H1 (cell line): ENCODE measurements at regions not wholly inside any gene's neighbourhood (a gene's known extent, or its start where the extent isn't known, plus 50 kb on each side); places are given as distances from the start of the nearest gene placed in this dataset.

Source experiments
- CTCF ChIA-PET: fragments of 300-600 bp; sonication (Branson Sonifier 250); formaldehyde crosslinking; loops from one replicate; lab custom pipeline; 2021; ENCODE audit not compliant: partially characterized antibody; lab: Charles Lee
- POLR2A ChIA-PET: fragments of 300-600 bp; sonication (Branson Sonifier 250); formaldehyde crosslinking; loops from one replicate; lab custom pipeline; 2021; ENCODE audit warnings: inconsistent platforms; ENCODE audit not compliant: partially characterized antibody; lab: Charles Lee
- DNase-seq, 2 experiments: peaks; one replicate each; pipeline versions ENCODE4 v3.0.0 to v3.0.0-alpha.2; 2010 to 2022; ENCODE audit warnings: low spot score in 2 of 2, low read depth in 1 of 2, mixed read lengths in 1 of 2
- FAIRE-seq: peaks from 2 replicates; lab custom pipeline; 2011; peaks lifted over from hg19 to GRCh38; lab: Jason Lieb, UNC
- H2AFZ ChIP-seq: 2 replicates; pipeline ENCODE4 v1.8.1; 2012; ENCODE audit warnings: low read length, inconsistent platforms
- H2AK5ac ChIP-seq: 2 replicates; pipeline ENCODE4 v1.6.1; 2013; ENCODE audit warnings: low read depth, low read length
- H2BK120ac ChIP-seq: replicated peaks from 2 replicates; pipeline ENCODE3; 2013; ENCODE audit warnings: low read depth, low read length, inconsistent platforms
- H2BK12ac ChIP-seq: 2 replicates; pipeline ENCODE4 v1.6.1; 2013; ENCODE audit warnings: low read depth, low read length
- H2BK15ac ChIP-seq: 2 replicates; pipeline ENCODE4 v1.6.1; 2013; ENCODE audit warnings: low read length
- H2BK20ac ChIP-seq: 2 replicates; pipeline ENCODE4 v1.6.1; 2013; ENCODE audit warnings: low read length
- H2BK5ac ChIP-seq: 2 replicates; pipeline ENCODE4 v1.6.1; 2013; ENCODE audit warnings: low read depth, low read length
- H3K14ac ChIP-seq: 2 replicates; pipeline ENCODE4 v1.6.1; 2013; ENCODE audit warnings: inconsistent platforms; ENCODE audit not compliant: insufficient read length
- H3K18ac ChIP-seq: 2 replicates; pipeline ENCODE4 v1.6.1; 2013; ENCODE audit warnings: low read length; ENCODE audit errors: extremely low read depth
- H3K23ac ChIP-seq: 2 replicates; pipeline ENCODE4 v1.6.1; 2013; ENCODE audit warnings: inconsistent platforms; ENCODE audit not compliant: insufficient read length
- H3K23me2 ChIP-seq: 2 replicates; pipeline ENCODE4 v1.6.1; 2013; ENCODE audit warnings: low read depth, low read length
- H3K27ac ChIP-seq: 2 replicates; pipeline ENCODE4 v1.6.1; 2011; ENCODE audit warnings: low read depth, low read length, inconsistent platforms
- H3K27me3 ChIP-seq, 4 experiments: replicated peaks in 1 of 4; 1 replicate in 1 of 4; 2 replicates in 3 of 4; pipeline versions ENCODE4 v1.6.1 to v1.8.1; 2011 to 2013; ENCODE audit warnings: low read length in 3 of 4, mild to moderate bottlenecking in 3 of 4, inconsistent platforms in 2 of 4, mixed read lengths in 2 of 4, moderate library complexity in 1 of 4; ENCODE audit not compliant: control insufficient read depth in 3 of 4, insufficient read depth in 3 of 4; ENCODE audit errors: extremely low read depth in 1 of 4
- H3K36me3 ChIP-seq, 4 experiments: 2 replicates each; pipeline versions ENCODE4 v1.6.1 to v1.8.1; 2011 to 2013; ENCODE audit warnings: mild to moderate bottlenecking in 4 of 4, low read length in 3 of 4, moderate library complexity in 2 of 4, control low read depth in 1 of 4, inconsistent platforms in 1 of 4; ENCODE audit not compliant: insufficient read depth in 4 of 4, control insufficient read depth in 2 of 4
- H3K4ac ChIP-seq: replicated peaks from 2 replicates; pipeline ENCODE3; 2013; ENCODE audit warnings: low read length, low read depth, mixed read lengths, inconsistent platforms; ENCODE audit not compliant: insufficient read length
- H3K4me1 ChIP-seq, 4 experiments: replicated peaks in 1 of 4; 1 replicate in 1 of 4; 2 replicates in 3 of 4; pipeline versions ENCODE4 v1.6.1 to v1.8.1; 2011 to 2013; ENCODE audit warnings: low read length in 3 of 4, inconsistent platforms in 2 of 4, mixed read lengths in 1 of 4; ENCODE audit not compliant: insufficient read depth in 4 of 4, control insufficient read depth in 3 of 4
- H3K4me2 ChIP-seq, 2 experiments: 2 replicates each; pipeline versions ENCODE4 v1.6.1 to v1.8.1; 2011 to 2013; ENCODE audit warnings: low read depth in 2 of 2, low read length in 2 of 2, control low read depth in 1 of 2, inconsistent platforms in 1 of 2, mild to moderate bottlenecking in 1 of 2; ENCODE audit not compliant: insufficient read depth in 1 of 2
- H3K4me3 ChIP-seq, 4 experiments: fragments of 200-600, 300-600 bp in 1 of 4; sonication (generic), shearing (Covaris generic), sonication (Bioruptor Twin) in 1 of 4; 2 replicates each; pipeline versions ENCODE4 v1.5.1 to v1.8.1; 2011 to 2016; ENCODE audit warnings: low read length in 4 of 4, low read depth in 3 of 4, control low read depth in 2 of 4, inconsistent platforms in 2 of 4, mild to moderate bottlenecking in 2 of 4, mixed read lengths in 1 of 4, moderate library complexity in 1 of 4; ENCODE audit not compliant: insufficient read depth in 2 of 4; ENCODE audit errors: extremely low read depth in 1 of 4
- H3K56ac ChIP-seq: replicated peaks from 2 replicates; pipeline ENCODE3; 2013; ENCODE audit warnings: low read depth, mild to moderate bottlenecking, mixed read lengths, low read length, inconsistent platforms; ENCODE audit not compliant: insufficient read length
- H3K79me1 ChIP-seq: 2 replicates; pipeline ENCODE4 v1.6.1; 2013; ENCODE audit warnings: low read depth, low read length, control low read depth
- H3K79me2 ChIP-seq, 2 experiments: 2 replicates each; pipeline versions ENCODE4 v1.6.1 to v1.8.1; 2012 to 2013; ENCODE audit warnings: low read length in 2 of 2, mild to moderate bottlenecking in 2 of 2, inconsistent platforms in 1 of 2; ENCODE audit not compliant: insufficient read depth in 2 of 2, control insufficient read depth in 1 of 2
- H3K9ac ChIP-seq, 4 experiments: replicated peaks in 1 of 4; 1 replicate in 1 of 4; 2 replicates in 3 of 4; pipeline versions ENCODE4 v1.6.1 to v1.8.1; 2011 to 2013; ENCODE audit warnings: low read depth in 3 of 4, low read length in 3 of 4, control low read depth in 2 of 4, mild to moderate bottlenecking in 2 of 4, moderate library complexity in 2 of 4, inconsistent platforms in 1 of 4; ENCODE audit errors: extremely low read depth in 1 of 4
- H3K9me3 ChIP-seq, 2 experiments: 2 replicates each; pipeline versions ENCODE4 v1.6.1 to v1.8.1; 2012 to 2013; ENCODE audit warnings: mild to moderate bottlenecking in 2 of 2, moderate library complexity in 2 of 2, control low read depth in 1 of 2, inconsistent platforms in 1 of 2, low read depth in 1 of 2, low read length in 1 of 2, mixed read lengths in 1 of 2; ENCODE audit not compliant: insufficient read depth in 2 of 2
- H4K20me1 ChIP-seq, 2 experiments: replicated peaks in 1 of 2; 2 replicates each; pipeline versions ENCODE3 to v1.8.1; 2011 to 2013; ENCODE audit warnings: inconsistent platforms in 2 of 2, low read length in 2 of 2, mild to moderate bottlenecking in 1 of 2; ENCODE audit not compliant: insufficient read depth in 2 of 2, control insufficient read depth in 1 of 2
- H4K5ac ChIP-seq: 2 replicates; pipeline ENCODE4 v1.6.1; 2013; ENCODE audit warnings: low read length, low read depth, mixed read lengths, inconsistent platforms; ENCODE audit not compliant: insufficient read length
- H4K8ac ChIP-seq: 2 replicates; pipeline ENCODE4 v1.8.0; 2013; ENCODE audit warnings: mild to moderate bottlenecking, moderate library complexity, low read length, inconsistent platforms; ENCODE audit not compliant: insufficient read depth; ENCODE audit errors: extremely low read depth
- H4K91ac ChIP-seq: replicated peaks from 2 replicates; pipeline ENCODE3; 2013; ENCODE audit warnings: low read length, mixed read lengths, inconsistent platforms; ENCODE audit not compliant: insufficient read length
- ATF2 ChIP-seq: IDR thresholded peaks from 2 replicates; pipeline ENCODE4 v1.6.1; 2012; ENCODE audit warnings: low read length, inconsistent platforms
- HDAC2 ChIP-seq, 2 experiments: fragments of 300-600 bp in 1 of 2; sonication (generic) in 1 of 2; IDR thresholded peaks; 2 replicates each; pipeline ENCODE4 v1.6.1; 2011 to 2012; ENCODE audit warnings: low read depth in 2 of 2, low read length in 2 of 2, mild to moderate bottlenecking in 2 of 2, moderate library complexity in 2 of 2, borderline replicate concordance in 1 of 2, inconsistent platforms in 1 of 2
- HDAC6 ChIP-seq: IDR thresholded peaks from one replicate; pipeline ENCODE4 v1.7.1; 2012; ENCODE audit warnings: low read depth, mild to moderate bottlenecking, inconsistent platforms, low read length, moderate library complexity
- JUN ChIP-seq: IDR thresholded peaks from 2 replicates; pipeline ENCODE4 v1.6.1; 2011; ENCODE audit warnings: low read depth, mild to moderate bottlenecking, improper control_type of control experiment, low read length
- KDM1A ChIP-seq: fragments of 200-600, 300-600 bp; sonication (generic); IDR thresholded peaks from 2 replicates; pipeline ENCODE4 v1.7.1; 2016; ENCODE audit warnings: mild to moderate bottlenecking, low read length, borderline replicate concordance
- KDM5A ChIP-seq: fragments of 200-600 bp; IDR thresholded peaks from 2 replicates; pipeline ENCODE4 v1.7.1; 2012; ENCODE audit warnings: mild to moderate bottlenecking, low read length, inconsistent platforms, mixed read lengths
- PHF8 ChIP-seq: fragments of 200-600 bp; sonication (generic); conservative IDR thresholded peaks from 2 replicates; pipeline ENCODE4 v1.7.1; 2012; ENCODE audit warnings: low read depth, mild to moderate bottlenecking, inconsistent platforms, low read length, moderate library complexity
- POLR2A ChIP-seq, 2 experiments: IDR thresholded peaks; 1 replicate in 1 of 2; 2 replicates in 1 of 2; pipeline ENCODE4 v1.6.1; 2011; ENCODE audit warnings: low read depth in 2 of 2, low read length in 2 of 2, mild to moderate bottlenecking in 2 of 2; ENCODE audit errors: control extremely low read depth in 1 of 2
- SIRT6 ChIP-seq: IDR thresholded peaks from one replicate; pipeline ENCODE4 v1.7.1; 2012; ENCODE audit warnings: low read length, inconsistent platforms
- SIX5 ChIP-seq: IDR thresholded peaks from 2 replicates; pipeline ENCODE4 v1.6.1; 2011; ENCODE audit warnings: mild to moderate bottlenecking, low read depth, low read length
- USF2 ChIP-seq: IDR thresholded peaks from 2 replicates; pipeline ENCODE4 v1.6.1; 2011; ENCODE audit warnings: low read length, improper control_type of control experiment
- WGBS, 2 experiments: shearing (Covaris generic) in 1 of 2; methylation state at CpG; one replicate each; pipeline versions ENCODE4 v1.1.6 to v1.1.7; 2013 to 2015; ENCODE audit warnings: low lambda C conversion rate in 2 of 2, mixed read lengths in 2 of 2, inconsistent platforms in 1 of 2, low coverage in 1 of 2, missing lambda C conversion rate in 1 of 2; ENCODE audit not compliant: insufficient replicate concordance in 2 of 2, insufficient coverage in 1 of 2, insufficient read length in 1 of 2; ENCODE audit errors: extremely low coverage in 1 of 2, missing lambda C conversion rate in 1 of 2; 5-methylcytosine and 5-hydroxymethylcytosine counted together

- no peak for DNase-seq
- WGBS, 2 experiments, result 88% methylated on average over 5 of the region's 5 CpGs; no CpG with 5 or more reads in 1 of the 2 experiments
- CTCF ChIA-PET, result interaction anchor here (0.8 to 1.4 kb wide), 5 partner anchors 9 to 171 kb away, joined by 3 to 4 read pairs (median 3); no protein-coding TSS in a partner anchor
- TF ChIP-seq HDAC6, result no peak
- TF ChIP-seq USF2, result no peak
- no peak for TF ChIP-seq SIRT6
- TF ChIP-seq PHF8, result no peak
- TF ChIP-seq HDAC2 (IDR thresholded peaks at IDR 0.05; ENCODE audit: borderline replicate concordance in 1 of 2, low read depth in 2 of 2, low read length in 2 of 2), result peak in 1 of 2 experiments; percentile 62; a peak in 1 of 4 replicates
- TF ChIP-seq POLR2A (IDR thresholded peaks at IDR 0.05; ENCODE audit: control extremely low read depth in 1 of 2, low read depth in 2 of 2, low read length in 2 of 2), result no peak
- TF ChIP-seq KDM5A, result no peak
- no peak for TF ChIP-seq SIX5
- no peak for TF ChIP-seq ATF2
- TF ChIP-seq JUN, result no peak
- TF ChIP-seq KDM1A, result peak; percentile 91; the same call in 1 of the 2 replicates
Measured at GRCh38 chr16:86349338-86349900, 160.9 kb upstream of the FOXF1 start.

More at GRCh38 chr16:86349338-86349900, 160.9 kb upstream of the FOXF1 start:
- Histone ChIP-seq H3K4me3 (no peak overlapping the region), H3K56ac (no peak overlapping the region), H2BK5ac (no peak overlapping the region), H3K79me2 (no peaks in the 10 kb centered on the region), H3K27me3 (peaks cover 0 to 3% (median 0%) of the 10 kb centered on the region in 4 experiments; a peak in 2 of 7 replicates), H3K9ac (no peak overlapping the region), H3K79me1 (no peaks in the 10 kb centered on the region), H3K36me3 (no peaks in the 10 kb centered on the region), H3K9me3 (no peaks in the 10 kb centered on the region), H3K4me1 (peaks cover 0 to 9% (median 6%) of the 10 kb centered on the region in 4 experiments; a peak in 5 of 7 replicates), H2AK5ac (no peak overlapping the region), H3K4me2 (no peak overlapping the region), H2BK20ac (no peak overlapping the region), H4K5ac (no peak overlapping the region), H4K91ac (no peak overlapping the region), H2BK15ac (0 out of 2 replicates have a peak overlapping the region, but pooled peaks have one; percentile 46), H3K23ac (no peak overlapping the region), H2BK12ac (no peak overlapping the region), H4K8ac (no peak overlapping the region), H3K23me2 (no peaks in the 10 kb centered on the region), H3K14ac (no peak overlapping the region), H2AFZ (no peak overlapping the region), H4K20me1 (no peaks in the 10 kb centered on the region), H3K27ac (no peak overlapping the region), H3K4ac (no peak overlapping the region), H2BK120ac (no peak overlapping the region), H3K18ac (no peak overlapping the region)
- POLR2A ChIA-PET, result no interaction called here
- FAIRE-seq, result no peak
